GM13977 (cell line): ENCODE measurements at regions not wholly inside any gene's neighbourhood (a gene's known extent, or its start where the extent isn't known, plus 50 kb on each side); places are given as distances from the start of the nearest gene placed in this dataset.

Source experiments
- DNase-seq: peaks from one replicate; pipeline ENCODE4 v3.0.0; 2012; ENCODE audit warnings: low spot score
- in situ Hi-C: fragments of 300-500 bp; cut with MboI; formaldehyde crosslinking; loops from one replicate; pipeline ENCODE4 v1.12.0; 2022; ENCODE audit warnings: low sequenced_read_pairs, low pct_unique_long_range_greater_than_20kb, mixed read lengths, inconsistent platforms; ENCODE audit not compliant: unreplicated experiment
- TF ChIP-seq, protein P1 (sequence below): IDR thresholded peaks from 2 replicates; pipeline ENCODE4 v1.5.1; 2012; ENCODE audit warnings: mild to moderate bottlenecking, control low read depth; ENCODE audit not compliant: insufficient read depth; ENCODE audit errors: extremely low read depth, missing control alignments

- in situ Hi-C loops, result no loop called here
- no peak for DNase-seq
- TF ChIP-seq, protein P1, sequence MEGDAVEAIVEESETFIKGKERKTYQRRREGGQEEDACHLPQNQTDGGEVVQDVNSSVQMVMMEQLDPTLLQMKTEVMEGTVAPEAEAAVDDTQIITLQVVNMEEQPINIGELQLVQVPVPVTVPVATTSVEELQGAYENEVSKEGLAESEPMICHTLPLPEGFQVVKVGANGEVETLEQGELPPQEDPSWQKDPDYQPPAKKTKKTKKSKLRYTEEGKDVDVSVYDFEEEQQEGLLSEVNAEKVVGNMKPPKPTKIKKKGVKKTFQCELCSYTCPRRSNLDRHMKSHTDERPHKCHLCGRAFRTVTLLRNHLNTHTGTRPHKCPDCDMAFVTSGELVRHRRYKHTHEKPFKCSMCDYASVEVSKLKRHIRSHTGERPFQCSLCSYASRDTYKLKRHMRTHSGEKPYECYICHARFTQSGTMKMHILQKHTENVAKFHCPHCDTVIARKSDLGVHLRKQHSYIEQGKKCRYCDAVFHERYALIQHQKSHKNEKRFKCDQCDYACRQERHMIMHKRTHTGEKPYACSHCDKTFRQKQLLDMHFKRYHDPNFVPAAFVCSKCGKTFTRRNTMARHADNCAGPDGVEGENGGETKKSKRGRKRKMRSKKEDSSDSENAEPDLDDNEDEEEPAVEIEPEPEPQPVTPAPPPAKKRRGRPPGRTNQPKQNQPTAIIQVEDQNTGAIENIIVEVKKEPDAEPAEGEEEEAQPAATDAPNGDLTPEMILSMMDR, result no peak
Measured at GRCh38 chr17:70454377-70454776, 285.0 kb downstream of the KCNJ2 start.

DNA sequence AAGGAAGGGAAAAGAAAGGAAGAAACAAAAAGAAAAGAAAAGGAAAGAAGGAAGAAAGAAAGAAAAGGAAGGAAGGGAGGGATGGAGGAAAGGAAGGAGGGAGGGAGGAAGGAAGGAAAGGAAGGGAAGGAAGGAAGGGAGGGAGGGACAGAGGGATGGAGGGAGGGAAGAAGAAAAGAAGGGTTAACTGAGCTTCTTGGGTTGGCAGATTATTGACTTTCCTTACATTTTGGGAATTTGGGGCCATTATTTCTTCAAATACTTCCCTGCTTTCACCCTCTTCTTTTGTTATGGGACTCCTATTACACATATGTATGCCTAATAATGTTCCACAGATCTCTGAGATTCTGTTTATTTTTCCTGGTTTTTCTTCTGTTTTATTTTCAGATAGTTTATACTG, 285.6 kb downstream of the KCNJ2 start:
- TF ChIP-seq, protein P1, result no peak
- DNase-seq, result no peak
- in situ Hi-C loops, result no loop called here

DNA sequence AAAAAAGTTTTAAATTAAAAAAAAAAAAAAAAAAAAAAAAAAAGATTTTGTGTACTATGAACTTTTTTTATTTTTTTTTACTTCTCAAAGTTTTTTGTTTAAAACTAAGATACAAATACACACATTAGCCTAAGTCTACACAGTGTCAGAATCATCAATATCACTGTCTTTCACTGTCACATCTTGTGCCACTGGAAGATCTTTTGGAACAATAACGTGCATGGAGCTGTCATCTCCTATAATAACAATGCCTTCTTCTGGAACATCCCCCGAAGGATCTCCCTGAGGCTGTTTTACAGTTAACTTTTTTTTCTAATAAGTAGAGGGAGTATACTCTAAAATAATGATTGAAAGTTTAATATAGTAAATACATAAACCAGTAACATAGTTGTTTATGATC, 295.7 kb downstream of the KCNJ2 start:
- DNase-seq, result no peak
- TF ChIP-seq, protein P1, result no peak
- in situ Hi-C loops, result no loop called here

GRCh38 chr17:70468661-70469060, 299.3 kb downstream of the KCNJ2 start:
- in situ Hi-C loops, result no loop called here
- DNase-seq, result no peak
- TF ChIP-seq, protein P1, result no peak

DNA sequence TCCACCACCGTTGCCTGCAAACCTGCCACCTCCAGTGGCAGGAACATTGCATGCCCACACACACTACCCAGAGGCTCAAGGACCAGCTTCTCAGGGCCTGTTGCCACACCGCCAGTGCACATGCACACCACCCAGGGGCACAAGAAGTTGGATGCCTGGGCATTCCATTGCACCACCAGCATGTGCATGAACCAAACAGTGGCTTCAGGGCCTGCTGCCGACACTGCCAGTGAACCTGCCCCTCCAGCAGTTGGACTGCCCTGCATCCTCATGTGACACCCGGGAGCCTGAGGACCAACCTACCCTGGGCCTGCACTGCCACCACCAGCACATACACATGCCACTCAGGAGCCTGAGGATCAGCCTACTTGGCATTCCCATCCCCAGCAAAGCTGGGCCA, 303.7 kb downstream of the KCNJ2 start:
- in situ Hi-C loops, result no loop called here
- TF ChIP-seq, protein P1, result no peak
- no peak for DNase-seq

GRCh38 chr17:70476368-70476767, 307.0 kb downstream of the KCNJ2 start:
- in situ Hi-C loops, result no loop called here

More at GRCh38 chr17:70476368-70476767, 307.0 kb downstream of the KCNJ2 start:
- no peak for DNase-seq
- TF ChIP-seq, protein P1, result no peak
